Stimulated activated naive B cell treated with anti-CD40 and anti-IgM and Interleukin-4, amounts not matched to agents 10 μg/mL and 1 μg/mL and 100 μg/mL, for 72 hours (primary cell): ENCODE measurements at regions not wholly inside any gene's neighbourhood (a gene's known extent, or its start where the extent isn't known, plus 50 kb on each side); places are given as distances from the start of the nearest gene placed in this dataset.
"Not testable (repeated sequence)": the region's sequence is repeated elsewhere in the genome, so short reads cannot be mapped to it uniquely, and the experiment has no call there.

Source experiments
- ATAC-seq, 2 donors: fragments of 150-1000 bp; cut with Tn5 transposase; replicated peaks; 2 replicates each; pipeline ENCODE4 v1.10.0; 2021; ENCODE audit warnings: moderate library complexity in 1 of 2
- DNase-seq: peaks from one replicate; pipeline ENCODE4 v3.0.0; 2021
- H3K27ac Mint-ChIP-seq: one replicate; pipeline ENCODE4 v1.8.0; 2022; ENCODE audit warnings: mild to moderate bottlenecking, mixed read lengths
- H3K27me3 Mint-ChIP-seq, 2 donors: one replicate each; pipeline ENCODE4 v1.8.0; 2022; ENCODE audit warnings: mixed read lengths in 2 of 2
- H3K36me3 Mint-ChIP-seq, 2 donors: one replicate each; pipeline ENCODE4 v1.8.0; 2022; ENCODE audit warnings: mixed read lengths in 2 of 2, mild to moderate bottlenecking in 1 of 2
- H3K4me1 Mint-ChIP-seq, 2 donors: one replicate each; pipeline ENCODE4 v1.8.0; 2022; ENCODE audit warnings: mixed read lengths in 2 of 2, mild to moderate bottlenecking in 1 of 2
- H3K4me3 Mint-ChIP-seq, 2 donors: one replicate each; pipeline ENCODE4 v1.8.0; 2022; ENCODE audit warnings: mild to moderate bottlenecking in 2 of 2, mixed read lengths in 2 of 2, moderate library complexity in 1 of 2
- H3K9me3 Mint-ChIP-seq, 2 donors: one replicate each; pipeline ENCODE4 v1.8.0; 2022; ENCODE audit warnings: mixed read lengths in 2 of 2, mild to moderate bottlenecking in 1 of 2

- DNase-seq (no peak), ATAC-seq (no peak)
- Mint-ChIP-seq H3K4me3 (no peak overlapping the region), H3K36me3 (no peaks in the 10 kb centered on the region), H3K9me3 (peaks cover 0 to 5% of the 10 kb centered on the region in 2 donors), H3K27me3 (no peaks in the 10 kb centered on the region), H3K4me1 (no peaks in the 10 kb centered on the region), H3K27ac (no peak overlapping the region)
Observed at GRCh38 chr10:109592391-109592790, 330.9 kb downstream of the XPNPEP1 start.

GRCh38 chr10:109591601-109592000 is 331.7 kb downstream of the XPNPEP1 start:
- H3K4me3 Mint-ChIP-seq = no peak overlapping the region
- H3K36me3 Mint-ChIP-seq = no peaks in the 10 kb centered on the region
- no peak for DNase-seq
- no peaks in the 10 kb centered on the region for H3K27me3 Mint-ChIP-seq
- no peak for ATAC-seq
- H3K27ac Mint-ChIP-seq = no peak overlapping the region
- H3K4me1 Mint-ChIP-seq = no peaks in the 10 kb centered on the region
- peaks cover 0 to 5% of the 10 kb centered on the region in 2 donors for H3K9me3 Mint-ChIP-seq

DNA sequence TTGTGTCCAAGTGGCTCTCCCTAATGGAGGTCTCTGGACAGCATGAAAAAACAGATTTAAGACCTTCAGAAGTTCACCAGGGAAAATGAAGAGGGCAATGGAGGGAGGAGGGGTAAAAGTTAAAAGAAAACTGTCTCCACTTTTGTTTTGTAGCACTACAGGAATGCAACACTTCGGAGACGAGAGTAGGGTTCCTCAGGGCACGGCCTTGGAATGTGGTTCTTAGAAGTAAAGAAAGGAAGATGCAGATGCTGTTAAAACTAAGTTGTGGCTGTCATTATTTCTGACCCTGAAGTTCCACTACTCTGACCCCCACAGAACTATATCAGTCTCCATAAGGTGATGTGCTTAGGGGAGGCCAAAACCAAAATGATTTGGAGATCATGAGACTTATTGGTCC is 335.1 kb downstream of the XPNPEP1 start:
- Mint-ChIP-seq H3K9me3 (peaks cover 0 to 3% of the 10 kb centered on the region in 2 donors), H3K36me3 (no peaks in the 10 kb centered on the region), H3K4me1 (no peaks in the 10 kb centered on the region), H3K27ac (no peak overlapping the region), H3K27me3 (no peaks in the 10 kb centered on the region), H3K4me3 (no peak overlapping the region)
- ATAC-seq (no peak), DNase-seq (no peak)

- H3K36me3 Mint-ChIP-seq = no peaks in the 10 kb centered on the region
- H3K9me3 Mint-ChIP-seq = peaks cover 0 to 2% of the 10 kb centered on the region in 2 donors
- no peaks in the 10 kb centered on the region for H3K4me1 Mint-ChIP-seq
- DNase-seq (no peak), ATAC-seq (no peak)
- no peaks in the 10 kb centered on the region for H3K27me3 Mint-ChIP-seq
- no peak overlapping the region for H3K4me3 Mint-ChIP-seq
- H3K27ac Mint-ChIP-seq = no peak overlapping the region
Observed at GRCh38 chr10:109587366-109587765, 335.9 kb downstream of the XPNPEP1 start.

DNA sequence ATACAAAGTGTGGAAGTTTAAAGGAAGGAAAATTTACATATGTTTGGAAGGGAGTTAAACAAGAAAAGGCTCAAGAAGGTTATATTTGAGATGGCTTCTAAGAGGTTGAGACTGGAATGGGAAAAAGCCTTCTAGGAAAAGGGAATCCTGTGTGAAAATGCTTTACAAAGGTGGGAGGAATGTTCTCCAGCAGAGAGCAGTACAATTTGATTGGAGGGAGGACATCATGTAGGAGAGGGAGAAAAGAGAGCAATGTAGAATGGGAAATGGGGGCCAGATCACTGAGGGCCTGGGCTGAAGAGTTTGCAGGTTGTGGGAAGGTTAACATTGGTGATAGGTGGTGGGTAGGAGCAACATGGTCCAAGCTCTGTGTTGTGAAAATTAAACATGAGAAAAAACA is 366.9 kb downstream of the XPNPEP1 start:
- peaks cover 0 to 6% of the 10 kb centered on the region in 2 donors for H3K9me3 Mint-ChIP-seq
- no peaks in the 10 kb centered on the region for H3K4me1 Mint-ChIP-seq
- no peak overlapping the region for H3K4me3 Mint-ChIP-seq
- no peaks in the 10 kb centered on the region for H3K27me3 Mint-ChIP-seq
- no peak overlapping the region for H3K27ac Mint-ChIP-seq
- DNase-seq (no peak), ATAC-seq (no peak)
- H3K36me3 Mint-ChIP-seq = no peaks in the 10 kb centered on the region

GRCh38 chr10:109542050-109542603 is 381.2 kb downstream of the XPNPEP1 start:
- not testable (repeated sequence) for H3K27me3 Mint-ChIP-seq, ATAC-seq, H3K4me3 Mint-ChIP-seq, H3K36me3 Mint-ChIP-seq, H3K9me3 Mint-ChIP-seq, H3K4me1 Mint-ChIP-seq, H3K27ac Mint-ChIP-seq, DNase-seq

GRCh38 chr10:109534193-109534592 is 389.1 kb downstream of the XPNPEP1 start:
- Mint-ChIP-seq H3K36me3 (no peaks in the 10 kb centered on the region), H3K27me3 (no peaks in the 10 kb centered on the region), H3K4me1 (no peaks in the 10 kb centered on the region), H3K9me3 (peaks cover 6 to 12% of the 10 kb centered on the region in 2 donors), H3K4me3 (no peak overlapping the region), H3K27ac (no peak overlapping the region)
- DNase-seq = no peak
- ATAC-seq = no peak

- Mint-ChIP-seq H3K36me3 (no peaks in the 10 kb centered on the region), H3K4me3 (no peak overlapping the region), H3K27me3 (no peaks in the 10 kb centered on the region), H3K27ac (no peak overlapping the region), H3K4me1 (no peaks in the 10 kb centered on the region), H3K9me3 (peaks cover 10 to 11% of the 10 kb centered on the region in 2 donors)
- DNase-seq (no peak), ATAC-seq (no peak)
Observed at GRCh38 chr10:109529258-109529657, 394.1 kb downstream of the XPNPEP1 start.

DNA sequence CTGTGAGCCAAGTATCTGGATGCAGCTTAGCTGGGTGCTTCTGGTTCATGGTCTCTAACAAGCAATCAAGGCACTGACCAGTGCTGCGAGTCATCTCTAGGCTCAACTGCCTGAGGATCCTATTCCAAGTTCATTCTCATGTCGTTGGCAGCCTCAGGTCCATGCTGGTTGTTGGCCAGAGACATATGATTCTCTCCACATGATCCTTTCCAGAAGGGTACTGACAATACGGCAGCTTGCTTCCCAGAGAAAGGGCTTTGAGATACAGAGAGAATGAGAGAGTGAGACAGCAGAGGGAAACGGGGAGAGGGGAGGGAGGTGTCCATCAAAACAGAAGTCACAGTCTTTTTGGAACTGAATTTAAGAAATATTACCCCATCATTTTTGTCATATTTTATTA is 405.6 kb downstream of the XPNPEP1 start:
- H3K9me3 Mint-ChIP-seq = peaks cover 5 to 6% of the 10 kb centered on the region in 2 donors
- DNase-seq (no peak), ATAC-seq (no peak)
- H3K27me3 Mint-ChIP-seq = no peaks in the 10 kb centered on the region
- H3K27ac Mint-ChIP-seq = no peak overlapping the region
- H3K4me3 Mint-ChIP-seq = no peak overlapping the region
- H3K36me3 Mint-ChIP-seq = no peaks in the 10 kb centered on the region
- no peaks in the 10 kb centered on the region for H3K4me1 Mint-ChIP-seq

- H3K4me1 Mint-ChIP-seq = no peaks in the 10 kb centered on the region
- DNase-seq (no peak), ATAC-seq (no peak)
- no peaks in the 10 kb centered on the region for H3K36me3 Mint-ChIP-seq
- H3K9me3 Mint-ChIP-seq = peaks cover 0 to 5% of the 10 kb centered on the region in 2 donors
- H3K27ac Mint-ChIP-seq = no peak overlapping the region
- no peaks in the 10 kb centered on the region for H3K27me3 Mint-ChIP-seq
- H3K4me3 Mint-ChIP-seq = no peak overlapping the region
Observed at GRCh38 chr10:109504401-109504800, 418.9 kb downstream of the XPNPEP1 start.

GRCh38 chr10:109487691-109488090 is 435.6 kb downstream of the XPNPEP1 start:
- ATAC-seq (no peak), DNase-seq (no peak)
- Mint-ChIP-seq H3K27ac (no peak overlapping the region), H3K9me3 (peaks cover 0 to 2% of the 10 kb centered on the region in 2 donors), H3K36me3 (no peaks in the 10 kb centered on the region), H3K27me3 (no peaks in the 10 kb centered on the region), H3K4me1 (no peaks in the 10 kb centered on the region), H3K4me3 (no peak overlapping the region)

GRCh38 chr10:109480836-109481235 is 442.5 kb downstream of the XPNPEP1 start:
- no peaks in the 10 kb centered on the region for H3K27me3 Mint-ChIP-seq
- no peaks in the 10 kb centered on the region for H3K9me3 Mint-ChIP-seq
- no peaks in the 10 kb centered on the region for H3K4me1 Mint-ChIP-seq
- ATAC-seq (no peak), DNase-seq (no peak)
- no peak overlapping the region for H3K4me3 Mint-ChIP-seq
- no peak overlapping the region for H3K27ac Mint-ChIP-seq
- H3K36me3 Mint-ChIP-seq = no peaks in the 10 kb centered on the region

DNA sequence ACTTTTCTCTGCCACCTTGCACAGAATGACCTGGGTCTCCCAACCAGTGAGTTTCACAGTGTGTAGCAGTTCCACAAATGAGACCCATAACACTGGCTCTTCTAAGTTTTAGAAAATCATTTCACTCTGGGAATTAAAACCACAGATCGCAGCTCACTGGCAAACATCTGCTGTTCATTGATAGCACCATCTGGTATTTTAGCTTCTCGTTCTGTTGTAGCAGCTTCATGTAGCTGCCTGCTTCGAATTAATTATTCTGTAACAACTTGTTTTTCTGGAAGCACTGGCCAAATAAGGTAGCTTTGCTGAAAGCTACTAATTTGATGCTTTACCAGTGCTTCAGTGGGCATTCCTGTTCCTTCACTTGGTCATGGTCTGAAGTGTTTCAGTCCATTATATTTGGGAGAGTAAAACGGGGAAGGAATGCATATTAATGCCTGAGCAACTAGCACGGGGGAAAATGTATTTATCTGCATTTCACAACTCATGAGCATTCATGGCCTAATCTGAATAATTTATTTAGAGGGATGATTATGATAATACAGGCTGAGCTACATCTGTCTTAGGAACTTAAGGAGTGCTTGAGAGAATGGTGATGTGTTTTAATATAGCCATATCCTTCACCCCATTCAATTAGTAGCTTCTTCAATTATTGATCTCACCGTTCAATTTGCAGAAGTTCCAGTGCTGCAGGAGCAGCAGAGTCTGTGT is 447.4 kb downstream of the XPNPEP1 start:
- no peaks in the 10 kb centered on the region for H3K9me3 Mint-ChIP-seq
- ATAC-seq (no peak), DNase-seq (no peak)
- H3K4me1 Mint-ChIP-seq = no peaks in the 10 kb centered on the region
- H3K27ac Mint-ChIP-seq = no peak overlapping the region
- no peaks in the 10 kb centered on the region for H3K36me3 Mint-ChIP-seq
- no peaks in the 10 kb centered on the region for H3K27me3 Mint-ChIP-seq
- H3K4me3 Mint-ChIP-seq = no peak overlapping the region

DNA sequence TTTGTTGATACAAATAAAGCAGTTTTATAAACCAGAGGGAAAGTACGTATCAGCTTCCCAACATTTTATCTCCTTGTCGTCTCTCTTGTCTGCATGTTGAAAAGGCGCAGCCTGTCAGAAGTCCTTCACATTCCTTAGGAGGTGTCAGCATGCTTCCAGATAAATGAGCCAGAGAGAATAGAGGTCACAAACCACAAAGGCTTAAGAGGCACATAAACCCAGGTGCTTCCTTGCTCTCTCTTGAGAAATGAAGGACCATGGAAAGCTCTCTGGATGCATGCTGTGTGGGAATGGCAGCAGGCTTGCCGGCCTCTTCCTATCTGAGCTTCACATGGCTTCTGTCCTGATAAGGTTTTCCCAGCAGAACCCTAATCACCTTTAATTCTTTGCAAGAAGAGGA is 448.5 kb downstream of the XPNPEP1 start:
- DNase-seq (no peak), ATAC-seq (no peak)
- no peaks in the 10 kb centered on the region for H3K27me3 Mint-ChIP-seq
- H3K9me3 Mint-ChIP-seq = no peaks in the 10 kb centered on the region
- no peaks in the 10 kb centered on the region for H3K36me3 Mint-ChIP-seq
- no peak overlapping the region for H3K4me3 Mint-ChIP-seq
- no peaks in the 10 kb centered on the region for H3K4me1 Mint-ChIP-seq
- no peak overlapping the region for H3K27ac Mint-ChIP-seq

DNA sequence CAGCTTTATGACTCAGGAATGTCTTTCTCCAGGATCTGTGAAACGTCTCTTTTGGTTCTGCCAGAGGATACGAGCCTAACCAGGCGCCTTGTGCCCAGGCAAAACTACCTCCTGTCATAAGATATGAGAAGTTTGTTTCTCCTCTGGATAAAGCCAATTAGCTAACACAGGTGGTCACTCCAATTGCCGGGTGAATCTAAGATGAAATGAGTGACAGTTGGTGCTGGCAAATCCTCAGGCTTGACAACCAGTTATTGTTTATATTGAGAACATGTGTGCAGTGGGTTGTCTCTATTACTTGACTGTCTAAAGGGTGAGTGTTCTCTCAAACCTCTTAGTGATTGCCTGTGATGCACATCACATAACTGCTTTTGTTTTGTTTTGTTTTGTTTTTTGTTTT is 449.1 kb downstream of the XPNPEP1 start:
- H3K36me3 Mint-ChIP-seq = no peaks in the 10 kb centered on the region
- H3K4me1 Mint-ChIP-seq = no peaks in the 10 kb centered on the region
- no peak overlapping the region for H3K4me3 Mint-ChIP-seq
- no peak overlapping the region for H3K27ac Mint-ChIP-seq
- no peaks in the 10 kb centered on the region for H3K9me3 Mint-ChIP-seq
- DNase-seq (no peak), ATAC-seq (no peak)
- no peaks in the 10 kb centered on the region for H3K27me3 Mint-ChIP-seq
